GM10266 (cell line): ENCODE measurements at regions not wholly inside any gene's neighbourhood (a gene's known extent, or its start where the extent isn't known, plus 50 kb on each side); places are given as distances from the start of the nearest gene placed in this dataset.

ENCODE experiments used
- DNase-seq: peaks from one replicate; pipeline ENCODE4 v3.0.0; 2012; ENCODE audit errors: extremely low spot score
- TF ChIP-seq, protein P1 (sequence below): IDR thresholded peaks from 2 replicates; pipeline ENCODE4 v1.5.1; 2012; ENCODE audit warnings: mild to moderate bottlenecking, low read depth; ENCODE audit not compliant: control insufficient read depth, insufficient read depth; ENCODE audit errors: missing control alignments

DNA sequence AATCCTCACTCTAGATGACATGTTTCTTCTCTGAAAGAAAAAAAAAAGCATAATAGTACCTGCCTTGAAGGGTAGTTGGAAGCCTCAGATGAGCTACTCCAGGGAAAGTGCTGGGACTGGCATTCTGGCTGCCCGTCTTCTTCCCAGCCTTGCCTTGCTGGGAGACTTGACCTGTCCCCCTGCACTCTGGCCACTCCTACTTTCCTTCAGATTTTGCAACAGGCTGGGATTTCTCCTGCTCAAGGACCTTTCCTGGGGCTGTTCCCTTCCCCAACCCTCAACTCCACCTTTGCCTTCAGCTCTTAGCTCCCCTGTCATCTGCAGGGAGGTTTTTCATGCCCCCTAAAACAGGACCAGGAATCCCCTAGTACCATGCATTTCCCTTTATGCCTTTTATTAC, 609.9 kb upstream of the CFAP20DC start:
- DNase-seq = no peak
- TF ChIP-seq, protein P1, sequence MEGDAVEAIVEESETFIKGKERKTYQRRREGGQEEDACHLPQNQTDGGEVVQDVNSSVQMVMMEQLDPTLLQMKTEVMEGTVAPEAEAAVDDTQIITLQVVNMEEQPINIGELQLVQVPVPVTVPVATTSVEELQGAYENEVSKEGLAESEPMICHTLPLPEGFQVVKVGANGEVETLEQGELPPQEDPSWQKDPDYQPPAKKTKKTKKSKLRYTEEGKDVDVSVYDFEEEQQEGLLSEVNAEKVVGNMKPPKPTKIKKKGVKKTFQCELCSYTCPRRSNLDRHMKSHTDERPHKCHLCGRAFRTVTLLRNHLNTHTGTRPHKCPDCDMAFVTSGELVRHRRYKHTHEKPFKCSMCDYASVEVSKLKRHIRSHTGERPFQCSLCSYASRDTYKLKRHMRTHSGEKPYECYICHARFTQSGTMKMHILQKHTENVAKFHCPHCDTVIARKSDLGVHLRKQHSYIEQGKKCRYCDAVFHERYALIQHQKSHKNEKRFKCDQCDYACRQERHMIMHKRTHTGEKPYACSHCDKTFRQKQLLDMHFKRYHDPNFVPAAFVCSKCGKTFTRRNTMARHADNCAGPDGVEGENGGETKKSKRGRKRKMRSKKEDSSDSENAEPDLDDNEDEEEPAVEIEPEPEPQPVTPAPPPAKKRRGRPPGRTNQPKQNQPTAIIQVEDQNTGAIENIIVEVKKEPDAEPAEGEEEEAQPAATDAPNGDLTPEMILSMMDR = no peak

DNA sequence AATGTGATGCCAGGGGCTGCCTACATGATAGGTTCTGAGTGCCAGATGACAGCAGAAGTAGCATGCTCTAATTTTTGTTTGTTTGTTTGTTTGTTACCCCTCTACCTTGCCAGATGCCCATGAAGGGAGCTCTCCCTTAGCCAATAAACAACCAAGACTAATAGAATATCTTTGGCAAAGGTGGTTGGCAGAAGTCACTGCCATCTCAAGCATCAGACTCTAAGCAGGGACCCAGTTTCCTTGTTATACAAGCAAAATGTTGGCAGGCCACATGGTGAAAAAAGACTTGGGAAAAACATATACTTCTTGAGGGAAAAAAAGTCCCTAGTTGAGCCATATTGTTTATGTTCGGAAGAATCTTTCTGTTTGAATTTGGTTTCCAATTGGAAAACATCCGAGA, 609.0 kb upstream of the CFAP20DC start:
- DNase-seq = no peak
- TF ChIP-seq, protein P1 = no peak

DNA sequence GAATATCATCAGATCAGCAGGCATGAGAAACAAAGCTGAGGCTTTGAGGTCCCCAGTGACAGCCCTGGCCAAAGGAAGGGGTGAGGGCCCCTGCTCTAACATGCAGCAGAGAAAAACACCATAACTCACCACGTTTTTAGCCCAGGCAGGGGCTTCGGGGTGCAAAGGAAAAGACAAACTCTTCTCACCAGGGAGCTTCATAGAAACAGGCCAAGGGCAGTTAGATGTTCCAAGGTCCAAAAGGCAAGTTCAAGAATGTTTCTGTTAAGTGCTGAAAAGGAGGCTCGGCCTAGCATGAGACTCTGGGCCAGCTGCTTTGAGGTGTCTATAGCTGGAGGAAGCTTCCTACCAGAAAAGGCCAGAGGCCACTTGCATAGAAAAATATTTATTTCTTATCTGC, 608.4 kb upstream of the CFAP20DC start:
- TF ChIP-seq, protein P1 = no peak
- DNase-seq = no peak

DNA sequence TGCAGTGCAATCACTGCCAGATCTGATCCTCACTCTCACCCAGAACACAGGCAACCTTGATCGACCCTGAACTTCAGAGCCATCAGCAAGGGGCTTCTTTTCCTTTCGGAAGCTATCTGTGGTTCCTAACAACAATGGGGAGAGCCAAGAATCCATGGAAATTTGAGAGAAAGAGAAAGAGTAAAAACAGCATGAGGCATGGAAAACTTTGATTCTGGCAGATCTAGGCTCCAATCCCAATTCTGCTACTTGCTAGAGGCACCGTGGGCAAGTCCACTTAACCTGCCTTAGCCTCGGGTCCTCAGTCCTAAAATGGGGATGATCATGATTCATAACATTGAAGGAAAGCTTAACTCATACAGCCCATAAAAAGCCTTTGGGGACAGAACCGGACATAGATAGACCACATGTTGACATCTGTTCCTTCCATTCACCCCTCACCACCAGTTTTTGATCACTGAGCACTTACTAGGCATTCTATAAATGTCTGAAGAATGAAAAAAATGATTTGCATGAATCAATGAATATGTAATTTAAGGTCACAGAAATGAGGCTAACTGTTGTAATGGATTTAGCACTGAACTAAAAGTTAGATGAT, 605.7 kb upstream of the CFAP20DC start:
- DNase-seq = no peak
- TF ChIP-seq, protein P1 = no peak

DNA sequence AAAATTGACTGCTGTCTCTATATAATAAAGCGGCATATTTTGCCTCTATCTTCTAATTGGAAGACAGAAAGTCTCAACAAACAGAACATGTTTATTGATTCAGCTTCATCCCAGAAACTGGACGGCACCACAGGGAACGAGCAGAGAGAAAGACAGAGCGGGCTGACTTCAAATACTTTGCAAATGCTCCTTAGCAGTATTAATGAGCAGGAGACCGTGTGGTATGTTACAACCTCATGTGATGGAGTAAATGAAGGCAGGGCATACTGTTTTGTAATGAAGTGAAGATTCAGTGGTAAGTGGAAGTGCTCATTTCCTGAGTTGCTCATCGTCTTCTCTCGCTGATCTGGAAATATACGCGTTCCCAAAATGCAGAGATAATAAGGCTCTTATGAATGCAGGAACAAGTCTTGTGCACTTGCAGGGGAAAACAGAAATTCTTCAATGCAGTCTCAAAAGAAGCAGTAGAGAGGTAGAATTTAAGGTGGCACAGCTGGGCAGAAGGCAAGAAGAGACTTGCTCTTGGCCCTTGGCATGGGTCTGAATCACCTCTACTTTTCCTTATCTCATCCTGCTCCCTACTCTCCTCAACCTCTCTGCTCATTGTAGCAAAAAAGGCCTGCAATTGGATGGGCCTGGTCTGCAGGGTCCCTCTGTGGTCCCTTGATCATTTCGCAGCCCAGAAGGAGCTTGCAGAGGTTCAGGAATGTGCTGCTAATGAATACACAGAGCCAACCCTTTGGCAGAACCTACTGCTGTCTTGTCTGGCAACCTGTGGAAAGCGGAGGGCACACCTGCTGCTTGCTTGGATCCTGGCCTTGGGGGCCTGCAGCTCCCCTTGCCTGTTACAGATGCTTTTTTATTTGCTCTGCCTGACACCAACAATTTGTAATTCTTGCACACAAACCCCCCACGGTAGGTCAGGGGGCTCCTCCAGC, 604.9 kb upstream of the CFAP20DC start:
- TF ChIP-seq, protein P1 = no peak
- DNase-seq = no peak

DNA sequence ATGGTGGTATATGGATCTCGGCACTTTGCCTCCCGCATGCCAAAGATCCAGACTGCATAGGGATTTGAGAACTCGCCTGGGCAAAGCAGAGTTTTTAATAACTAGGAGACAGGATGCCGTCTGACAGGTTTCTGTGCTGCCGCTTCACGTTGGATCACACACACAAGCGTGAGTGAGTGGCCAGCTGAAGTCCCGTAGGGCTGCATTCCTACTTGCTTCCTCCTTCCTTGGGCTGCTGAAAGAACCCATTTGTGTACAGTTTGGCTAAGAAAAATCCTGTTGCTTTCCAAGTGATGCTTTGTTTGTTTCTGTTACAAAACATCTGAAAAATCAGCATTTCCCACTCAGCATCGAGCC, 604.3 kb upstream of the CFAP20DC start:
- TF ChIP-seq, protein P1 = no peak

More for the DNA sequence above, 604.3 kb upstream of the CFAP20DC start:
- DNase-seq = no peak
